ENCODE measurements at regions not wholly inside any gene's neighbourhood (a gene's known extent, or its start where the extent isn't known, plus 50 kb on each side); places are given as distances from the start of the nearest gene placed in this dataset.
"Not testable (repeated sequence)": the region's sequence is repeated elsewhere in the genome, so short reads cannot be mapped to it uniquely, and the experiment has no call there.

GRCh38 chr17:64772845-64773299, 110.8 kb upstream of the SMURF2 start:
- no peak for DNase-seq

GRCh38 chr17:64771980-64772844, 110.1 kb upstream of the SMURF2 start:
- DNase-seq: peak in 2 of 4 experiments; percentile 24 to 45

- DNase-seq: no peak
Measured at GRCh38 chr17:64769712-64770111, 107.6 kb upstream of the SMURF2 start.

GRCh38 chr17:64767269-64767997, 105.3 kb upstream of the SMURF2 start:
- no peak for DNase-seq

GRCh38 chr17:64765191-64765889, 103.2 kb upstream of the SMURF2 start:
- no peak for DNase-seq

- DNase-seq: no peak
Measured at GRCh38 chr17:64750891-64751677, 89.0 kb upstream of the SMURF2 start.

- no peak for DNase-seq
Measured at GRCh38 chr17:64750478-64750877, 88.4 kb upstream of the SMURF2 start.

GRCh38 chr17:64749306-64749705, 87.2 kb upstream of the SMURF2 start:
- no peak for DNase-seq

GRCh38 chr17:64747938-64748540, 85.9 kb upstream of the SMURF2 start:
- DNase-seq: no peak

GRCh38 chr17:64742326-64742725, 80.2 kb upstream of the SMURF2 start:
- no peak for DNase-seq

- peak in 1 of 4 experiments; percentile 7 for DNase-seq
Measured at GRCh38 chr17:64741916-64742315, 79.8 kb upstream of the SMURF2 start.

GRCh38 chr17:64741038-64741641, 79.0 kb upstream of the SMURF2 start:
- peak; percentile 84 to 91 (median 89) for DNase-seq

GRCh38 chr17:64739316-64740058, 77.4 kb upstream of the SMURF2 start:
- peak; percentile 53 to 82 (median 57) for DNase-seq

- peak; percentile 57 to 68 (median 65) for DNase-seq
Measured at GRCh38 chr17:64736804-64737492, 74.8 kb upstream of the SMURF2 start.

GRCh38 chr17:64732336-64733006, 70.4 kb upstream of the SMURF2 start:
- no peak for DNase-seq

GRCh38 chr17:64730023-64730422, 67.9 kb upstream of the SMURF2 start:
- not testable (repeated sequence) for DNase-seq

- no peak for DNase-seq
Measured at GRCh38 chr17:64729201-64729600, 67.1 kb upstream of the SMURF2 start.

- no peak for DNase-seq
Measured at GRCh38 chr17:64728041-64728695, 66.1 kb upstream of the SMURF2 start.

GRCh38 chr17:64726025-64726424, 63.9 kb upstream of the SMURF2 start:
- DNase-seq: not testable (repeated sequence)

Data from suppressor macrophage (primary cell).